Breast epithelium (tissue), 3 donors: ENCODE measurements at regions not wholly inside any gene's neighbourhood (a gene's known extent, or its start where the extent isn't known, plus 50 kb on each side); places are given as distances from the start of the nearest gene placed in this dataset.

ENCODE experiments used
- POLR2A ChIP-seq: fragments of 450-650 bp; IDR thresholded peaks from one replicate; pipeline ENCODE4 v1.6.1; 2016; ENCODE audit warnings: antibody characterized with exemption, mild to moderate bottlenecking, moderate library complexity
- POLR2AphosphoS5 ChIP-seq, 3 donors: sonication (generic); formaldehyde crosslinking; IDR thresholded peaks; one replicate each; pipeline ENCODE4 v1.6.1; 2017; ENCODE audit warnings: antibody characterized with exemption in 3 of 3
- TF ChIP-seq, protein P1 (sequence below), 3 donors: fragments of 450-650 bp; IDR thresholded peaks; one replicate each; pipeline ENCODE4 v1.5.1; 2016 to 2017; ENCODE audit warnings: antibody characterized with exemption in 3 of 3, mild to moderate bottlenecking in 3 of 3, moderate library complexity in 3 of 3

GRCh38 chr2:122194546-122194945 lies 439.1 kb downstream of the TSN start:
- TF ChIP-seq POLR2A (no peak), POLR2AphosphoS5 (IDR thresholded peaks at IDR 0.05) (no peak)
- TF ChIP-seq, protein P1, sequence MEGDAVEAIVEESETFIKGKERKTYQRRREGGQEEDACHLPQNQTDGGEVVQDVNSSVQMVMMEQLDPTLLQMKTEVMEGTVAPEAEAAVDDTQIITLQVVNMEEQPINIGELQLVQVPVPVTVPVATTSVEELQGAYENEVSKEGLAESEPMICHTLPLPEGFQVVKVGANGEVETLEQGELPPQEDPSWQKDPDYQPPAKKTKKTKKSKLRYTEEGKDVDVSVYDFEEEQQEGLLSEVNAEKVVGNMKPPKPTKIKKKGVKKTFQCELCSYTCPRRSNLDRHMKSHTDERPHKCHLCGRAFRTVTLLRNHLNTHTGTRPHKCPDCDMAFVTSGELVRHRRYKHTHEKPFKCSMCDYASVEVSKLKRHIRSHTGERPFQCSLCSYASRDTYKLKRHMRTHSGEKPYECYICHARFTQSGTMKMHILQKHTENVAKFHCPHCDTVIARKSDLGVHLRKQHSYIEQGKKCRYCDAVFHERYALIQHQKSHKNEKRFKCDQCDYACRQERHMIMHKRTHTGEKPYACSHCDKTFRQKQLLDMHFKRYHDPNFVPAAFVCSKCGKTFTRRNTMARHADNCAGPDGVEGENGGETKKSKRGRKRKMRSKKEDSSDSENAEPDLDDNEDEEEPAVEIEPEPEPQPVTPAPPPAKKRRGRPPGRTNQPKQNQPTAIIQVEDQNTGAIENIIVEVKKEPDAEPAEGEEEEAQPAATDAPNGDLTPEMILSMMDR (IDR thresholded peaks at IDR 0.05), result no peak
